ENCODE measurements at regions not wholly inside any gene's neighbourhood (a gene's known extent, or its start where the extent isn't known, plus 50 kb on each side); places are given as distances from the start of the nearest gene placed in this dataset.

DNA sequence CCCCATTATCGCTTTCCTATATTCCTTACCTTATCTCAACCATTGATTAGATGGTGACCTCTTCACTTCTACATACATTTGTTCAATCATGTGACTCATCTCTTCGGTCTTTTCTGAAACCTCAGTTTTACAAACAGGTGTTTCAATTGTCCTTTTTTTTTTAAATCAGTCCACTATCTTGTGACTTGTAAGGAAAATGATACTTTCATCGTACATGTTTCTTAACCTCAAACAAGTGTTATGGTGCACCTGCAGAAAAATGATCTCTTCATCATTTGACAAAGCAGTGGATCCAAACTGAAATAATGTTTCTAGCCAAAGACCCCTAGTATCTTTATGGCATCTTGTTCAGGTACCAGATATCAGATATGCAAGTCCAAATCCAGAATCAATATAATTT, 1157.2 kb downstream of the MRPL39 start:
- no peak for DNase-seq (ENCODE audit: low read depth)
- no peak overlapping the region for H3K4me3 ChIP-seq (ENCODE audit: control insufficient read depth, low read depth, low read length)
- TF ChIP-seq, protein P1, sequence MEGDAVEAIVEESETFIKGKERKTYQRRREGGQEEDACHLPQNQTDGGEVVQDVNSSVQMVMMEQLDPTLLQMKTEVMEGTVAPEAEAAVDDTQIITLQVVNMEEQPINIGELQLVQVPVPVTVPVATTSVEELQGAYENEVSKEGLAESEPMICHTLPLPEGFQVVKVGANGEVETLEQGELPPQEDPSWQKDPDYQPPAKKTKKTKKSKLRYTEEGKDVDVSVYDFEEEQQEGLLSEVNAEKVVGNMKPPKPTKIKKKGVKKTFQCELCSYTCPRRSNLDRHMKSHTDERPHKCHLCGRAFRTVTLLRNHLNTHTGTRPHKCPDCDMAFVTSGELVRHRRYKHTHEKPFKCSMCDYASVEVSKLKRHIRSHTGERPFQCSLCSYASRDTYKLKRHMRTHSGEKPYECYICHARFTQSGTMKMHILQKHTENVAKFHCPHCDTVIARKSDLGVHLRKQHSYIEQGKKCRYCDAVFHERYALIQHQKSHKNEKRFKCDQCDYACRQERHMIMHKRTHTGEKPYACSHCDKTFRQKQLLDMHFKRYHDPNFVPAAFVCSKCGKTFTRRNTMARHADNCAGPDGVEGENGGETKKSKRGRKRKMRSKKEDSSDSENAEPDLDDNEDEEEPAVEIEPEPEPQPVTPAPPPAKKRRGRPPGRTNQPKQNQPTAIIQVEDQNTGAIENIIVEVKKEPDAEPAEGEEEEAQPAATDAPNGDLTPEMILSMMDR (IDR thresholded peaks at IDR 0.05; ENCODE audit: control insufficient read depth, insufficient read depth, low read depth, low read length, missing control alignments) = no peak

DNA sequence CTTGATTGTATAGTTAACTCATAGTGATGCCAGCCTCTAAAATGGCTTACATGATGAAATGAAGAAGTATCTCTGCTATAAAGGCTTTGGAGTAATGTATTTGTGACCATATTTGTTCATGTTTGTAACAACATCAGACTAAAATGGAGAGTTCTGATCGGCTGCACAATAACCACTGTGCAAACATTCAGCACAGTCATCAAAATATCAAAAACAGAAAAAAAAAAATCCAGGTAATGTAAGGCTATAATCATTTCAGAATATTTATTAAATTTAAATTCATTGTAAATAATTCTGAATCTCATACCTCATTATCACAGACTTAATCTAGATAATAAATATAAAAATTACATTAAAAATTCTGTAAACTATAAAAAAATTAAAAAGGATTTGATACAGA, 1161.8 kb downstream of the MRPL39 start:
- H3K4me3 ChIP-seq (ENCODE audit: control insufficient read depth, low read depth, low read length) = no peak overlapping the region
- TF ChIP-seq, protein P1 (IDR thresholded peaks at IDR 0.05; ENCODE audit: control insufficient read depth, insufficient read depth, low read depth, low read length, missing control alignments) = no peak
- DNase-seq (ENCODE audit: low read depth) = no peak

DNA sequence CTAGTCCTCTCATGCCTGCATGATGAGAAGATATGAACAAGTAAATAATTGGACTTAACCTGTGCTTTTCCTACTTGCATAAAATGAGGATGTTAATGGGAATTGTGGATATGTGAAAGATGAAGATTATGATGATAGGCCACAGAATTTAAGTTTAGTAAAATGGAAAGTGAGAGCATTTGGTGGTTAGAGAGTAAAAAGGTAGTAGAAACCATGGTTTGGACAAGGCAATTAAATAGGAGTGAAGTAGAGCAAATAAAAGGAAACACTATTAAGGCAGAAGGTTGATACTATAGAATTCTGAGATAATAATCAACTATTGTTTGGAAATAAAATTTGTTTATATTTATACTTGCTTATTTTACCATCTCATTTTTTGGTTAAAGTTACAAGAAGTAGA, 1162.5 kb downstream of the MRPL39 start:
- TF ChIP-seq, protein P1 (IDR thresholded peaks at IDR 0.05; ENCODE audit: control insufficient read depth, insufficient read depth, low read depth, low read length, missing control alignments) = no peak
- no peak overlapping the region for H3K4me3 ChIP-seq (ENCODE audit: control insufficient read depth, low read depth, low read length)
- DNase-seq (ENCODE audit: low read depth) = no peak

DNA sequence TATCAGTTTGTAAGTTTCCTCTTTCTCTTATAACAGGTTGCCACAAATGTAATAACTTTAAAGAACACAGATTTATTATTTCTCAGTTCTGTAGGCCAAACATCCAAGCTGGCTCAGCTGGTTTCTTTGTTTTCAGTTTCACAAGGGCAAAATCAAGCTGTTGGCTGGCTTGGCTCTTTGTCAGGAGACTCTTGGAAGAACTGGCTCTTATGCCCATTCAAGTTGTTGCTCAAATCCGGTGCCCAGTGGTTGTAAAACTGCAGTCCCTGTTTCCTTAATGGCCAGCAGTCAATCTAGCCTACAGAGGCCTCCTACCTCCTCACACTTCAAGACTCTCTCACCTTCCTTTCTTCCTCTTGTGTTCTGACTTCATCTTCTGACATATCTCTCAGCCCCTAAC, 1171.0 kb downstream of the MRPL39 start:
- H3K4me3 ChIP-seq (ENCODE audit: control insufficient read depth, low read depth, low read length) = no peak overlapping the region
- no peak for DNase-seq (ENCODE audit: low read depth)

DNA sequence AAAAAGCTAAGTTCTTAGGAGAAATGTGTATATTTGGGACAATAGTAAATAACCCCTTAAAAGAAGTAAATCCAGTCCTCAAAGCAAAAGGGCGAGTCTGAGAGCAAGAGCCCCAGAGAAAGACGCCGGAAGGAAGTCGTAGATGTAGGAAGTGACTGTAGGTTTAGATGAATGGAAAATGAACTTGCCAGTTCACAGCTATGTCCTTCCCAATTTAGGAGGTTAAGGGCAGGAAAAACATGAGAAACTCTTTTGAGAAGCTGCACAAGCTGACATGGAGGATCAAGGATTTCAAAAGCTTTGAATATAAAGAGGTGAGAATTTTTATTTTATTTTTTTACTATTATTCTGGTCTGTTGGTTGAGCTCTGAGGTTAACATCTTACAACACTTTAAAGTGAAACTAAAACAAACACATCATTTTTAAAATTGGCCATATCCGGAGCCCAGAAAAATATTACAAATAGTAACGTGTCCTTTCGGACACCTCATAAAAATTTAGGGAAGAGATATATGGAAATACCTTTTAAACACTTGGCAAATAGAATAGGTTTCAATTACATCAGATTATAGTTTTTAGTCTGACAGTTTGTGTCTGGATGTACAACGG, 1178.6 kb downstream of the MRPL39 start:
- no peak for DNase-seq (ENCODE audit: low read depth)
- H3K4me3 ChIP-seq (ENCODE audit: control insufficient read depth, low read depth, low read length) = no peak overlapping the region
- TF ChIP-seq, protein P1 (IDR thresholded peaks at IDR 0.05; ENCODE audit: control insufficient read depth, insufficient read depth, low read depth, low read length, missing control alignments) = no peak

More for the DNA sequence above, 1171.0 kb downstream of the MRPL39 start:
- TF ChIP-seq, protein P1 (IDR thresholded peaks at IDR 0.05; ENCODE audit: control insufficient read depth, insufficient read depth, low read depth, low read length, missing control alignments) = no peak

DNA sequence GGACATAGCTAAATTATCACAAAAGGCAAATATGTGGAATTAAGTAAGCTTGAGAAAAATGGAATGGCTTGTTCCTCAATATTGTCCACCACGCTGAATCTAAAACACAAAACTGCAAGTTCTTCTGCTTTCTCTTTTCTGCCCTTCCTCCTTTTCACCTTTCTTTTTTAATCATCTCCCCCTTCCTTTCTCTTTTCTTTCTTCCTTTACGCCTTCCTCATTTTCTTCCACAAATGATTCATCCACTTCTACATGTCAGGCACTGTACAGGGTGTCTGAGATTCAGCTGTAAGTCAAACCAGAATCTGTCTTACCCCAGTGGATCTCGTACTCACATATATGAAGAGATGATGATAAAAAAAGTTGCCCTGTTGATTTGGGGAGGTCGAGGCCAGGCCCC, 1182.5 kb downstream of the MRPL39 start:
- no peak overlapping the region for H3K4me3 ChIP-seq (ENCODE audit: control insufficient read depth, low read depth, low read length)
- DNase-seq (ENCODE audit: low read depth) = no peak
- TF ChIP-seq, protein P1 (IDR thresholded peaks at IDR 0.05; ENCODE audit: control insufficient read depth, insufficient read depth, low read depth, low read length, missing control alignments) = no peak

DNA sequence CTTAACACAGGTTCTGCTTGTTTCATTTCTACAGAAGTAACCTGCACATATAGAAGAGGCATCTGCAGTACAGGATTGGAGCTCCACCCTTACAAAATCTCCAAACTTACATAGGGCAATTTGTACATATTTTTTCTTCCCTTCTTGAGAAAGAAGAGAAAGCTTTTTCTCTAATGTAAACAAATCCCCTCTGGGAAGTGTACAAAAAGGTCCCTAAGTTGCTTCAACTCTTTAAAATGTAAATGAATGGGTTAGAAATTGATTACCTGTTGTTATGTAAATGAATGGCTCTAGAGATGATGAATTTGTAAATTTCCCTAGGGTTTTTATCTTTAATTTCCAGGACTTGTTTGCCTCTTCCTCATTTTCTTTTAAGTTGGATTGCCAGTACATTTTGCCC, 1183.7 kb downstream of the MRPL39 start:
- TF ChIP-seq, protein P1 (IDR thresholded peaks at IDR 0.05; ENCODE audit: control insufficient read depth, insufficient read depth, low read depth, low read length, missing control alignments) = no peak
- no peak for DNase-seq (ENCODE audit: low read depth)
- no peak overlapping the region for H3K4me3 ChIP-seq (ENCODE audit: control insufficient read depth, low read depth, low read length)

Measured in AG09309 (cell line).